Renal cortex interstitium (tissue), 11 donors: ENCODE measurements at regions not wholly inside any gene's neighbourhood (a gene's known extent, or its start where the extent isn't known, plus 50 kb on each side); places are given as distances from the start of the nearest gene placed in this dataset.
"Not testable (repeated sequence)": the region's sequence is repeated elsewhere in the genome, so short reads cannot be mapped to it uniquely, and the experiment has no call there.

ENCODE experiments used
- DNase-seq, 11 donors: peaks; one replicate each; pipeline ENCODE4 v3.0.0-alpha.2; 2013; ENCODE audit warnings: low read depth in 9 of 11, low spot score in 4 of 11; ENCODE audit errors: extremely low read depth in 1 of 11

- peak in 1 of 11 donors; percentile 7 for DNase-seq
These were observed 135.9 kb downstream of the TMEM30B start for GRCh38 chr14:61145034-61145902.

GRCh38 chr14:61144117-61145033 is 136.8 kb downstream of the TMEM30B start:
- not testable (repeated sequence) for DNase-seq

- DNase-seq = no peak
These were observed 140.3 kb downstream of the TMEM30B start for GRCh38 chr14:61140872-61141271.

- DNase-seq = no peak
These were observed 140.9 kb downstream of the TMEM30B start for GRCh38 chr14:61140271-61140670.

GRCh38 chr14:61139006-61139599 is 142.0 kb downstream of the TMEM30B start:
- DNase-seq = no peak

- no peak for DNase-seq
These were observed 148.2 kb downstream of the TMEM30B start for GRCh38 chr14:61132894-61133293.

- DNase-seq = no peak
These were observed 148.8 kb downstream of the TMEM30B start for GRCh38 chr14:61132336-61132735.

- DNase-seq = peak in 7 of 11 donors; percentile 61 to 84 (median 71)
These were observed 149.6 kb downstream of the SLC38A6 start for GRCh38 chr14:61130512-61131260.

- no peak for DNase-seq
These were observed 148.2 kb downstream of the SLC38A6 start for GRCh38 chr14:61129168-61129745.

- no peak for DNase-seq
These were observed 147.5 kb downstream of the SLC38A6 start for GRCh38 chr14:61128382-61129167.

- no peak for DNase-seq
These were observed 145.8 kb downstream of the SLC38A6 start for GRCh38 chr14:61126603-61127498.

- DNase-seq = no peak
These were observed 145.0 kb downstream of the SLC38A6 start for GRCh38 chr14:61125867-61126572.

- DNase-seq = no peak
These were observed 144.2 kb downstream of the SLC38A6 start for GRCh38 chr14:61125041-61125866.

- DNase-seq = no peak
These were observed 141.8 kb downstream of the SLC38A6 start for GRCh38 chr14:61122862-61123261.

GRCh38 chr14:61121355-61121787 is 140.3 kb downstream of the SLC38A6 start:
- DNase-seq = no peak
